C4-2B (cell line): ENCODE measurements at regions not wholly inside any gene's neighbourhood (a gene's known extent, or its start where the extent isn't known, plus 50 kb on each side); places are given as distances from the start of the nearest gene placed in this dataset.

Experiments
- H3K27ac ChIP-seq: fragments of 450-650 bp; 2 replicates; pipeline ENCODE4 v1.5.1; 2017
- CTCF ChIP-seq: fragments of 450-650 bp; conservative IDR thresholded peaks from 2 replicates; pipeline ENCODE4 v1.5.1; 2017; ENCODE audit warnings: mild to moderate bottlenecking
- ZFX ChIP-seq: fragments of 450-650 bp; IDR thresholded peaks from 2 replicates; pipeline ENCODE4 v1.6.1; 2017

- TF ChIP-seq ZFX (no peak), CTCF (no peak)
These were observed 310.7 kb upstream of the PREP start for GRCh38 chr6:105713474-105714118.

GRCh38 chr6:105711216-105711615, 308.3 kb upstream of the PREP start:
- H3K27ac ChIP-seq = no peak overlapping the region

More at GRCh38 chr6:105713474-105714118, 310.7 kb upstream of the PREP start:
- H3K27ac ChIP-seq = no peak overlapping the region

DNA sequence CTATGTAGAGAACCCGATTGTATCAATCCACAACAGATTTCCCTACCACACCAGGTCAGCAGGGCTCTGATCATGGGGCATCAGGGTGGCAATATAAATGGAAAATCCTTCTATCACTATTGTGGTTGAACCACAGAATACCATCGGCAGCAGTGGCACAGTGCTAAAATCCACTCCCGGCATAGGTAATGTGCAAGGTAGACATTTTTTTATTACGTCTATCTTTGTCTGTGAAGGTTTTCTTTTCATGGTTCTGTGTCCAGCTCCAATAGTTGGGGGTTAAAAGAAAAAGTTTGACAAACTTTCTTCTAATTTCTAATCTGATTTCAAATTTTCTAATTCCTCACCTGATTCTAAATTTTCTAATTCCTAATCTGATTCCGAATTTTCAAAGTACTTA, 302.7 kb upstream of the PREP start:
- TF ChIP-seq CTCF (no peak), ZFX (no peak)

More at GRCh38 chr6:105711216-105711615, 308.3 kb upstream of the PREP start:
- no peak for TF ChIP-seq ZFX
- no peak for TF ChIP-seq CTCF

GRCh38 chr6:105695461-105695860, 292.6 kb upstream of the PREP start:
- TF ChIP-seq CTCF = no peak
- TF ChIP-seq ZFX = no peak
- no peak overlapping the region for H3K27ac ChIP-seq

More for the DNA sequence above, 302.7 kb upstream of the PREP start:
- no peak overlapping the region for H3K27ac ChIP-seq

DNA sequence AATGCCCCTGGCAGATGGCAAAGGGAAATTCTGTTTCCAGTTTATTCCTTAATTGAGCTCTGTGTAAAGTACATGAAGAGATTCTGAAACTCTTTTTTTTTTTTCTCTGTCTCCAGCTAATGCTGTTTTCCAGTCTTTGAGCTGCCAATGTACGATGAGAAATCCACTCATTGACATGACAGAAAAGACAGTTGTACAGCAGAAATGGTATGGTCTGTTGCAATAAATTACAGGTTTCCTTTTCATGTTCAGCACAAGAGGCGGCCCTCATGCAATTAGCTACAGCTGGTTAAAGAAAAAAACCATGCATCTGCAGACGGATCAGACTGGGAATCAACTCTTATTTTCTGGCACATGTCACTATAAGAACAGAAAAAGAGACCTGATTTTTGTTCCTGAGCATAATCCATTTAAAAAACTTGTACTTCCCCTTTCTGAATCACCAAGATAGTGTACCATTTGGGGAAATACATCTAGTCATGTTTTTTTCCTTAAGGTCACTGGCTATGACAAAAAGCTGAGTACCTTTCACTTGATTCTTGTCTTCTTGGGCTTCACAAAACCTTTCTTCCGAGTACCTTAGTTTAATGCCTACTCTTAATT, 289.8 kb upstream of the PREP start:
- TF ChIP-seq ZFX = no peak
- no peak for TF ChIP-seq CTCF
- H3K27ac ChIP-seq = no peak overlapping the region

DNA sequence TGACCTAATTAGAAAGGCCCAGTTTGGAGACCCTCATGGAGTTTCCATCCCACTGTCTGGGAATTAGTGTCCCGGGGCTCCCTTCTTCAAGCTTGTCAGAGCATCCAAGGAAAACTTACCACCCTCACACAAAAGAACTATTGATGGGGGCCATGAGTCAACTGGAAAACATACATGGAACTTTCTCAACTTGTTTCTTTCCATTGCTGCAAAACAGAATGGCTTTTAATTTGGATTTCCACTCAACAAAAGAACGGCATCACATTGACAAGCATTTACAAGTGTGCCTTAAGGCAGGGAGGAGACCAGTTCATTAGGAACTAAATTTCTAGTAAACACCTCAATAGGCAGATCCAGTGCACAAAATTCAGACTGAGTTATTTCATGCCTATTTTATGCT, 289.1 kb upstream of the PREP start:
- TF ChIP-seq CTCF = no peak
- no peak for TF ChIP-seq ZFX
- H3K27ac ChIP-seq = no peak overlapping the region

DNA sequence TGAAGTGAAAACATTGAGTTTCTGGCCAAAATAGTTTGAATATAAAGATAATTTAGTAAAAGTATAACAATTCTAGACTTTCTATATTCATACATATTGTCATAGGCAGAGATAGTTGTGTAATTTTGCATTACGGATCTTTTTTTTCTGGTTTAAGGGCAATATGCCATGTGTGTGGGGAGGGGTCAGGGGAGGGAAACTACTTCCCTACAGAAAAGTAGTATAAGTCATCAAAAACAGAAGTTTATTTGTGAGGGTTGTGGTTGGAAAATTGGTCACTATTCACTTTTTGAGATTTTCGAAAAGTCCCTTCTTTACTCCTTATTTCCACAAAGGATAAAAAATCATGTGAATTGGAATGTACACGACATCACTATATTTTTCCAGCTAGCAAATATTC, 288.2 kb upstream of the PREP start:
- no peak overlapping the region for H3K27ac ChIP-seq
- TF ChIP-seq ZFX (no peak), CTCF (no peak)
